ENCODE measurements at regions not wholly inside any gene's neighbourhood (a gene's known extent, or its start where the extent isn't known, plus 50 kb on each side); places are given as distances from the start of the nearest gene placed in this dataset.

GRCh38 chr5:88374391-88374790, 105.7 kb upstream of the TMEM161B start:
- no peak for TF ChIP-seq CTCF (conservative IDR thresholded peaks at IDR 0.05; ENCODE audit: low read depth, low read length)
- TF ChIP-seq RFX5 (IDR thresholded peaks at IDR 0.05; ENCODE audit: low read depth, low read length): no peak
- TF ChIP-seq POLR2A (IDR thresholded peaks at IDR 0.05; ENCODE audit: low read depth, low read length): no peak
- no peak for TF ChIP-seq MAZ (IDR thresholded peaks at IDR 0.05; ENCODE audit: borderline replicate concordance, low read depth, low read length)
- no peak for TF ChIP-seq CEBPB (IDR thresholded peaks at IDR 0.05; ENCODE audit: low read depth, low read length)
- TF ChIP-seq BHLHE40 (IDR thresholded peaks at IDR 0.05; ENCODE audit: low read depth, low read length): no peak

All from IMR-90 (cell line).